ENCODE measurements at regions not wholly inside any gene's neighbourhood (a gene's known extent, or its start where the extent isn't known, plus 50 kb on each side); places are given as distances from the start of the nearest gene placed in this dataset.
"Not testable (repeated sequence)": the region's sequence is repeated elsewhere in the genome, so short reads cannot be mapped to it uniquely, and the experiment has no call there.

- peak; percentile 10 for DNase-seq
Observed at GRCh38 chr4:28225050-28225449, 1364.4 kb downstream of the STIM2 start.

- no peak for DNase-seq
Observed at GRCh38 chr4:28225689-28226353, 1365.2 kb downstream of the STIM2 start.

GRCh38 chr4:28226962-28227361 lies 1366.3 kb downstream of the STIM2 start:
- DNase-seq: no peak

GRCh38 chr4:28227764-28228163 lies 1367.1 kb downstream of the STIM2 start:
- no peak for DNase-seq

- no peak for DNase-seq
Observed at GRCh38 chr4:28228561-28229491, 1368.2 kb downstream of the STIM2 start.

GRCh38 chr4:28232376-28232775 lies 1371.7 kb downstream of the STIM2 start:
- no peak for DNase-seq

- no peak for DNase-seq
Observed at GRCh38 chr4:28232951-28233350, 1372.3 kb downstream of the STIM2 start.

- DNase-seq: no peak
Observed at GRCh38 chr4:28233724-28234123, 1373.1 kb downstream of the STIM2 start.

- no peak for DNase-seq
Observed at GRCh38 chr4:28238876-28239275, 1378.2 kb downstream of the STIM2 start.

GRCh38 chr4:28241021-28241420 lies 1380.4 kb downstream of the STIM2 start:
- no peak for DNase-seq

GRCh38 chr4:28247805-28248204 lies 1387.2 kb downstream of the STIM2 start:
- no peak for DNase-seq

- DNase-seq: no peak
Observed at GRCh38 chr4:28248269-28248668, 1387.6 kb downstream of the STIM2 start.

GRCh38 chr4:28250646-28251045 lies 1390.0 kb downstream of the STIM2 start:
- DNase-seq: no peak

- DNase-seq: no peak
Observed at GRCh38 chr4:28251831-28252230, 1391.2 kb downstream of the STIM2 start.

GRCh38 chr4:28254003-28254402 lies 1393.4 kb downstream of the STIM2 start:
- DNase-seq: no peak

- no peak for DNase-seq
Observed at GRCh38 chr4:28256295-28256694, 1395.7 kb downstream of the STIM2 start.

GRCh38 chr4:28259951-28260350 lies 1399.3 kb downstream of the STIM2 start:
- no peak for DNase-seq

- no peak for DNase-seq
Observed at GRCh38 chr4:28267166-28267565, 1406.5 kb downstream of the STIM2 start.

GRCh38 chr4:28269426-28269825 lies 1408.8 kb downstream of the STIM2 start:
- DNase-seq: no peak

- no peak for DNase-seq
Observed at GRCh38 chr4:28277931-28278330, 1417.3 kb downstream of the STIM2 start.

GRCh38 chr4:28278676-28279075 lies 1418.0 kb downstream of the STIM2 start:
- DNase-seq: no peak

- DNase-seq: no peak
Observed at GRCh38 chr4:28279249-28279648, 1418.6 kb downstream of the STIM2 start.

GRCh38 chr4:28286266-28286665 lies 1425.6 kb downstream of the STIM2 start:
- DNase-seq: not testable (repeated sequence)

GRCh38 chr4:28287831-28288233 lies 1427.2 kb downstream of the STIM2 start:
- no peak for DNase-seq

All from left kidney (tissue), 1 donor.